ENCODE measurements at regions not wholly inside any gene's neighbourhood (a gene's known extent, or its start where the extent isn't known, plus 50 kb on each side); places are given as distances from the start of the nearest gene placed in this dataset.

DNA sequence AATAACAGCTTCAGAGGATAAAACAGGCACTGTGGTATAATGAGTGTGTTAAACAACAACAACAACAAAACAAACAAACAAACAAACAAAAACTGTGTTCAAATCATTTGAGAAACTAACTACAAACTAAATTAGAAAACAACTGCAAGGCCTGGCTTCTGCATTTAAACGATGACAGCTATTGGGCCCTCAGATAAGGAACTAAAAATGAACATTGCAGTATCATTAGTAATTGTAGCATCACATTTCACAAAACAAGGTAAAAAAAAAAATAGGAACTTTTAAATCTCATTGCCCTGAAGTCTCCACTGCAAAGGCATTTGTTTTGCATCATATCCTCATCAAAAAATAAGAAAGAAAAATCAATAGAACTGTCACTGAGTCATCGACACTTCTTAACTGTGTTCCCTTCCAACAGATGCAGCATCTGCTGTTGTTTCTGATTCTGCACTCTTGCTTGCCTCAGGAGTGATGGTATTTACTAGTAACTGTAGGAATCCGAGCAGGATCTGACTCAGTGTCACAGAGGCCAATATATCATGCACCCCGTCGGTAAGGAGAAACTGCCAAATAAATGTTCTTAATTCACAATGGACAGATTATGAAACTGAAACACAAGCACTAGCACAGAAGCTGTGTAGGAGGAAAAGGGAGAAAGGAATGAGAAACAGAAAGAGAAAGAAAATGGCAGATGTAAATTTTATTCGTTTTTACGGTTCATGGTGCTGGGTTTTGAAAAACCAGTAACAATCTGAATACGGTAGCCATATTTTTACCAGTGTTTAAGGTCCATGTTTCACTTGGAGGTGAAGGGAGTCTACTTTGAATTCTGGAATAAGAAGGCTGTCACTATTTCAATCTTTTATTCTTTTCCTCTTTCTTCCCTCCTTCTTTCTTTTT, 365.7 kb upstream of the EPHA7 start:
- no peak overlapping the region for H3K4me3 ChIP-seq
- H3K27ac ChIP-seq: no peak overlapping the region
- H4K20me1 ChIP-seq (ENCODE audit: insufficient read depth): no peaks in the 10 kb centered on the region
- TF ChIP-seq, protein P1, sequence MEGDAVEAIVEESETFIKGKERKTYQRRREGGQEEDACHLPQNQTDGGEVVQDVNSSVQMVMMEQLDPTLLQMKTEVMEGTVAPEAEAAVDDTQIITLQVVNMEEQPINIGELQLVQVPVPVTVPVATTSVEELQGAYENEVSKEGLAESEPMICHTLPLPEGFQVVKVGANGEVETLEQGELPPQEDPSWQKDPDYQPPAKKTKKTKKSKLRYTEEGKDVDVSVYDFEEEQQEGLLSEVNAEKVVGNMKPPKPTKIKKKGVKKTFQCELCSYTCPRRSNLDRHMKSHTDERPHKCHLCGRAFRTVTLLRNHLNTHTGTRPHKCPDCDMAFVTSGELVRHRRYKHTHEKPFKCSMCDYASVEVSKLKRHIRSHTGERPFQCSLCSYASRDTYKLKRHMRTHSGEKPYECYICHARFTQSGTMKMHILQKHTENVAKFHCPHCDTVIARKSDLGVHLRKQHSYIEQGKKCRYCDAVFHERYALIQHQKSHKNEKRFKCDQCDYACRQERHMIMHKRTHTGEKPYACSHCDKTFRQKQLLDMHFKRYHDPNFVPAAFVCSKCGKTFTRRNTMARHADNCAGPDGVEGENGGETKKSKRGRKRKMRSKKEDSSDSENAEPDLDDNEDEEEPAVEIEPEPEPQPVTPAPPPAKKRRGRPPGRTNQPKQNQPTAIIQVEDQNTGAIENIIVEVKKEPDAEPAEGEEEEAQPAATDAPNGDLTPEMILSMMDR (conservative IDR thresholded peaks at IDR 0.05): no peak
- TF ChIP-seq EZH2 (IDR thresholded peaks at IDR 0.05; ENCODE audit: low read depth): no peak
- ChIA-PET POLR2A (ENCODE audit: unreplicated experiment) (no interaction called here), CTCF (no interaction called here)
- no peaks in the 10 kb centered on the region for H3K9me3 ChIP-seq (ENCODE audit: insufficient read depth, low read depth)
- intact Hi-C loops (cut with micrococcal nuclease; ENCODE audit: unreplicated experiment): no loop called here
- BruUV-seq (replicated peaks): no TSS peak
- H2AFZ ChIP-seq: no peak overlapping the region
- peak in 1 of 2 experiments; percentile 8 for DNase-seq
- H3K79me2 ChIP-seq (ENCODE audit: low read depth): no peaks in the 10 kb centered on the region
- no peaks in the 10 kb centered on the region for H3K36me3 ChIP-seq (ENCODE audit: low read depth)
- no peaks in the 10 kb centered on the region for H3F3A ChIP-seq (ENCODE audit: insufficient read depth, low read depth)
- no peak overlapping the region for H3K4me2 ChIP-seq
- no peaks in the 10 kb centered on the region for H3K9me2 ChIP-seq (ENCODE audit: insufficient read depth)
- H3K4me1 ChIP-seq (replicated peaks; ENCODE audit: insufficient read depth): no peaks in the 10 kb centered on the region
- H3K27me3 ChIP-seq (ENCODE audit: insufficient read depth, low read depth): no peaks in the 10 kb centered on the region

DNA sequence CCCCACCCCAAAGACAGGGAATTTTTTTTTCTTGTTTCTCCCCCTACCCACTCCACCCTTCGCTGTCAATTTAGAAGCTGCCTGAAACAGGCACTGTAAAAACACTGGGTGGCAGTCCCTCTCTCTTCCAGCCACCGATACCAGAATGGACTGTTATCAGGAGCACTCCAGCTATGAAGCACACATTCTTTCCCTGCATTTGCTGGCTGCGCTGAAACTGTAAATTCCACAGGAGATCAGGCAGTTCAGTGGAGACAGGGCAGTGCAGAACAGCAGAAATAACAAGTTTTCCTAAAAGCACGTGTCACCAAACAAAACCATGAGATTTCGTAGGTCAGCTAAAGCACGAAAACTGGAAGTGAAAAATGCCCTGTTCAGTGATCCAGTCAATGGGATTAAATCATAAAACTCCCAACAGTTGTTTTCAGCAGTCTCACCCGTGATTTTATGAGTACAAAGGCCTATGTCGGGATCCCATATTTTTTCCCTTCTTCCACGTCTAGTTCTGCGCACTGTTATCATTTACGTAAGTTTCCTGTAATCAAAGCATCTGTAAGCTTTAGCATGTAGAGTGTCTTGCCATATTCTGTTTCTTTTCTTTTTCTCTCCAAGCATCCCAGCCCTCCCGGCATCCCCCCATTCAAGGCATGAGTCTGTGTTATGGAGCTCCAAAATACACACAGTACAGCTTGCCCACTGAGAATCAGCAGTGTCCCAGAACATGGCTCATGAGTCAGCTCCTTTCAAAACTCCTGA, 359.9 kb upstream of the EPHA7 start:
- POLR2A ChIA-PET (ENCODE audit: unreplicated experiment): no interaction called here
- H3K4me3 ChIP-seq: no peak overlapping the region

DNA sequence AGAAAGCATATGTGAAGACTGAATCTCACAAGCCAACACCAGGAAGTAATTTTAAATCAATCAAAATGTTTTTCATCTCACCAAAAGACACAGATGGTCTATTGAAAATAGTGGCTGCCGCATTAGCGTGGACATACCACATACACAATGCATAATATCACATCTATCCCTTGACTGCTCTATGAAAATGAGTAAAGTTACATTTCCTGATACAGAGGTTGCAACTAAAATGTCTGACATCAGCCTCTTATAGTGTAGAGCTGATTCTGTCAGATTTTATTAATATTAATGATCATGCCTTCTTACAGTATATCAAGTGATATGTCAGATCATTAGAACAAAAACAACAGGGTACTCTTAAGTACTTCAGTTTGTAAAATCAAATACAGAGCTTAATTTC, 339.8 kb upstream of the EPHA7 start:
- H3K4me1 ChIP-seq (replicated peaks; ENCODE audit: insufficient read depth): no peaks in the 10 kb centered on the region
- H3K27ac ChIP-seq: no peak overlapping the region
- no peaks in the 10 kb centered on the region for H3K79me2 ChIP-seq (ENCODE audit: low read depth)
- no peak for DNase-seq
- intact Hi-C loops (cut with micrococcal nuclease; ENCODE audit: unreplicated experiment): no loop called here
- H3F3A ChIP-seq (ENCODE audit: insufficient read depth, low read depth): no peaks in the 10 kb centered on the region
- TF ChIP-seq, protein P1 (conservative IDR thresholded peaks at IDR 0.05): no peak
- TF ChIP-seq EZH2 (IDR thresholded peaks at IDR 0.05; ENCODE audit: low read depth): no peak
- no peak overlapping the region for H3K4me3 ChIP-seq
- H3K4me2 ChIP-seq: no peak overlapping the region
- H3K9me3 ChIP-seq (ENCODE audit: insufficient read depth, low read depth): no peaks in the 10 kb centered on the region
- H3K27me3 ChIP-seq (ENCODE audit: insufficient read depth, low read depth): no peaks in the 10 kb centered on the region
- H4K20me1 ChIP-seq (ENCODE audit: insufficient read depth): no peaks in the 10 kb centered on the region
- POLR2A ChIA-PET (ENCODE audit: unreplicated experiment): no interaction called here
- H3K36me3 ChIP-seq (ENCODE audit: low read depth): no peaks in the 10 kb centered on the region
- CTCF ChIA-PET: no interaction called here
- BruUV-seq (replicated peaks): no TSS peak
- no peaks in the 10 kb centered on the region for H3K9me2 ChIP-seq (ENCODE audit: insufficient read depth)
- no peak overlapping the region for H2AFZ ChIP-seq

More for the DNA sequence above, 359.9 kb upstream of the EPHA7 start:
- Histone ChIP-seq H3K27me3 (ENCODE audit: insufficient read depth, low read depth) (no peaks in the 10 kb centered on the region), H3K79me2 (ENCODE audit: low read depth) (no peaks in the 10 kb centered on the region), H4K20me1 (ENCODE audit: insufficient read depth) (no peaks in the 10 kb centered on the region), H3K27ac (no peak overlapping the region), H3K9me2 (ENCODE audit: insufficient read depth) (no peaks in the 10 kb centered on the region), H3K4me2 (no peak overlapping the region), H3F3A (ENCODE audit: insufficient read depth, low read depth) (no peaks in the 10 kb centered on the region), H3K9me3 (ENCODE audit: insufficient read depth, low read depth) (no peaks in the 10 kb centered on the region), H3K36me3 (ENCODE audit: low read depth) (no peaks in the 10 kb centered on the region), H3K4me1 (replicated peaks; ENCODE audit: insufficient read depth) (no peaks in the 10 kb centered on the region), H2AFZ (no peak overlapping the region)
- no peak for TF ChIP-seq EZH2 (IDR thresholded peaks at IDR 0.05; ENCODE audit: low read depth)
- TF ChIP-seq, protein P1 (conservative IDR thresholded peaks at IDR 0.05): no peak
- CTCF ChIA-PET: no interaction called here
- intact Hi-C loops (cut with micrococcal nuclease; ENCODE audit: unreplicated experiment): no loop called here
- BruUV-seq (replicated peaks): no TSS peak
- no peak for DNase-seq
